ENCODE measurements at regions not wholly inside any gene's neighbourhood (a gene's known extent, or its start where the extent isn't known, plus 50 kb on each side); places are given as distances from the start of the nearest gene placed in this dataset.

- Histone ChIP-seq H2AFZ (ENCODE audit: low read depth, low read length) (no peak overlapping the region), H3K79me2 (ENCODE audit: control insufficient read depth, insufficient read depth, low read length) (no peaks in the 10 kb centered on the region), H3K4me1 (ENCODE audit: control insufficient read depth, extremely low read depth, insufficient read depth, low read length) (no peaks in the 10 kb centered on the region), H4K20me1 (replicated peaks; ENCODE audit: control insufficient read depth, extremely low read depth, insufficient read depth, low read length) (no peaks in the 10 kb centered on the region), H3K36me3 (ENCODE audit: control insufficient read depth in 2 of 2, extremely low read depth in 1 of 2, insufficient read depth in 2 of 2, low read length in 2 of 2) (no peaks in the 10 kb centered on the region), H3K27me3 (ENCODE audit: control insufficient read depth in 2 of 2, insufficient read depth in 2 of 2, low read length in 2 of 2) (no peaks in the 10 kb centered on the region), H3K9me1 (replicated peaks; ENCODE audit: control insufficient read depth, extremely low read depth, insufficient read depth, low read length) (no peaks in the 10 kb centered on the region), H3K4me2 (ENCODE audit: insufficient read depth, low read length) (no peak overlapping the region), H3K9ac (replicated peaks; ENCODE audit: extremely low read depth, insufficient read depth, low read length) (no peak overlapping the region), H3K27ac (ENCODE audit: insufficient read depth, low read depth, low read length) (no peak overlapping the region), H3K4me3 (replicated peaks in 1 of 3; ENCODE audit: insufficient read depth in 1 of 3, low read depth in 1 of 3, low read length in 3 of 3) (no peak overlapping the region), H3K9me3 (replicated peaks; ENCODE audit: control insufficient read depth, insufficient read depth, low read length) (no peaks in the 10 kb centered on the region)
- no TSS peak for BruUV-seq (replicated peaks)
- ChIA-PET POLR2A (no interaction called here), CTCF (interaction anchor here (0.7 kb wide), 1 partner anchor 9 kb away, joined by 3 read pairs; no protein-coding TSS in a partner anchor)
- TF ChIP-seq POLR2AphosphoS5 (IDR thresholded peaks at IDR 0.05; ENCODE audit: insufficient read depth, low read depth, low read length) = no peak
- TF ChIP-seq MAX (IDR thresholded peaks at IDR 0.05; ENCODE audit: insufficient read depth, insufficient read length) = no peak
- TF ChIP-seq EZH2 (IDR thresholded peaks at IDR 0.05; ENCODE audit: borderline replicate concordance, low read depth, low read length, severe bottlenecking) = no peak
- no peak for TF ChIP-seq MYC (IDR thresholded peaks at IDR 0.05; ENCODE audit: low read depth, low read length)
- TF ChIP-seq GATA2 (IDR thresholded peaks at IDR 0.05; ENCODE audit: insufficient read depth, insufficient read length, low read depth, low read length) = no peak
- no peak for TF ChIP-seq FOS (IDR thresholded peaks at IDR 0.05; ENCODE audit: borderline replicate concordance, insufficient read depth, low read length)
- no peak for TF ChIP-seq POLR2A (IDR thresholded peaks at IDR 0.05; ENCODE audit: low read depth, low read length)
- TF ChIP-seq JUN (IDR thresholded peaks at IDR 0.05; ENCODE audit: borderline replicate concordance, insufficient read depth, insufficient read length, low read depth) = no peak
- TF ChIP-seq, protein P1, sequence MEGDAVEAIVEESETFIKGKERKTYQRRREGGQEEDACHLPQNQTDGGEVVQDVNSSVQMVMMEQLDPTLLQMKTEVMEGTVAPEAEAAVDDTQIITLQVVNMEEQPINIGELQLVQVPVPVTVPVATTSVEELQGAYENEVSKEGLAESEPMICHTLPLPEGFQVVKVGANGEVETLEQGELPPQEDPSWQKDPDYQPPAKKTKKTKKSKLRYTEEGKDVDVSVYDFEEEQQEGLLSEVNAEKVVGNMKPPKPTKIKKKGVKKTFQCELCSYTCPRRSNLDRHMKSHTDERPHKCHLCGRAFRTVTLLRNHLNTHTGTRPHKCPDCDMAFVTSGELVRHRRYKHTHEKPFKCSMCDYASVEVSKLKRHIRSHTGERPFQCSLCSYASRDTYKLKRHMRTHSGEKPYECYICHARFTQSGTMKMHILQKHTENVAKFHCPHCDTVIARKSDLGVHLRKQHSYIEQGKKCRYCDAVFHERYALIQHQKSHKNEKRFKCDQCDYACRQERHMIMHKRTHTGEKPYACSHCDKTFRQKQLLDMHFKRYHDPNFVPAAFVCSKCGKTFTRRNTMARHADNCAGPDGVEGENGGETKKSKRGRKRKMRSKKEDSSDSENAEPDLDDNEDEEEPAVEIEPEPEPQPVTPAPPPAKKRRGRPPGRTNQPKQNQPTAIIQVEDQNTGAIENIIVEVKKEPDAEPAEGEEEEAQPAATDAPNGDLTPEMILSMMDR (IDR thresholded peaks at IDR 0.05; ENCODE audit: extremely low read depth in 1 of 2, insufficient read depth in 1 of 2, low read depth in 1 of 2, low read length in 2 of 2) = no peak
- FAIRE-seq (no peak), DNase-seq (ENCODE audit: low read depth, low spot score) (no peak)
- dilution Hi-C loops (cut with MboI; ENCODE audit: extremely low pct_ligation_motif_present, low sequenced_read_pairs) = no loop called here
- intact Hi-C loops (cut with micrococcal nuclease) = no loop called here
Measured at GRCh38 chr5:146956217-146956616, 77.7 kb upstream of the PPP2R2B start.

All from endothelial cell of umbilical vein (primary cell).